ENCODE measurements at regions not wholly inside any gene's neighbourhood (a gene's known extent, or its start where the extent isn't known, plus 50 kb on each side); places are given as distances from the start of the nearest gene placed in this dataset.

DNA sequence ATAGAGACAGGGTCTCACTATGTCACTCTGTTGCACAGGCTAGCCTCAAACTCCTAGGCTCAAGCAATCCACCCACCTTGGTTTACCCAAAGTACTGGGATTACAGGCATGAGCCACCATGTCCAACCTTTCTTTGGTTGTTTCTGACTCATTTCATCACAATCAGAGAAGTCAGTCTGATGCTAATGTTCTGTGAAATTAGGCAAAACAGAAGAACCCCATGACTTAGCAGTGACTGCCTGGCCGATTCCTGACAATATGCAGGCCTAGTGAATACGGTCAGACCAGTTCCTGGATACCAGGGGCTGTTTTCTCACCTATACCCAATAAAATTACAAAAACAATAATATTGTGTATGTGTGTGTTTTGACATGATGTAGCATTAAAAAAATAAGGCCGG, 58.8 kb upstream of the BTN3A2 start:
- no peak overlapping the region for H3K27ac ChIP-seq (ENCODE audit: low read depth, low read length, poor library complexity, severe bottlenecking)
- CTCF ChIA-PET: no interaction called here
- intact Hi-C loops (cut with micrococcal nuclease; ENCODE audit: unreplicated experiment): no loop called here
- no TSS peak for BruUV-seq (replicated peaks)
- POLR2A ChIA-PET (ENCODE audit: low non-redundant PET): no interaction called here
- H3K4me3 ChIP-seq (ENCODE audit: low read depth, low read length, poor library complexity, severe bottlenecking): no peak overlapping the region
- no peak for DNase-seq (ENCODE audit: low spot score)
- H3K36me3 ChIP-seq (ENCODE audit: insufficient read depth, low read length, poor library complexity, severe bottlenecking): no peaks in the 10 kb centered on the region
- H3K4me1 ChIP-seq (ENCODE audit: insufficient read depth, low read length, poor library complexity, severe bottlenecking): no peaks in the 10 kb centered on the region
- H3K27me3 ChIP-seq (replicated peaks; ENCODE audit: insufficient read depth, low read depth, low read length, poor library complexity): no peaks in the 10 kb centered on the region
- TF ChIP-seq EZH2 (IDR thresholded peaks at IDR 0.05; ENCODE audit: borderline replicate concordance, low read depth, low read length, poor library complexity, severe bottlenecking): no peak
- TF ChIP-seq CTCF (conservative IDR thresholded peaks at IDR 0.05; ENCODE audit: low read depth, low read length): no peak
- no peaks in the 10 kb centered on the region for H3K9me3 ChIP-seq (ENCODE audit: low read depth, low read length, poor library complexity, severe bottlenecking)

DNA sequence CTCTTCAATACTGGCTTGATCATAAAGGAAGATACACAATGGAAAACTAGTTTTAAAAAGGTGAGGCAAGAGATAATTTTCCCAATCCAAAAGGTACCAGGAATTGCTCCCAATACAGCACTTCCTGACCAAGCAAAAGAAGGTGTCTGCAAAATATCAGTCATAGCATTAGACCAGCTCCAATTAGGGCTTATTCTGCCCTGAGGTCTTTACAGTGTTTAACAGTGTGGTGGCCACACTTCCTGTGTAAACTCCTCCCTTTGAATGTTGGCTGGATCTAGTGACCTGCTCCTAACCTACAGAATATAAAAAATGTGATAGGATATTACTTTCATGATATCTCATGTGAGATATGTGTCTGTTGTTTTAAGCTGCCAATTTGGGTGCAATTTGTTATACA, 57.1 kb upstream of the BTN3A2 start:
- CTCF ChIA-PET: interaction anchor here (0.5 kb wide), 1 partner anchor 869 kb away, joined by 3 read pairs; no protein-coding TSS in a partner anchor
- no peaks in the 10 kb centered on the region for H3K36me3 ChIP-seq (ENCODE audit: insufficient read depth, low read length, poor library complexity, severe bottlenecking)
- DNase-seq (ENCODE audit: low spot score): no peak
- no peak overlapping the region for H3K4me3 ChIP-seq (ENCODE audit: low read depth, low read length, poor library complexity, severe bottlenecking)
- no peaks in the 10 kb centered on the region for H3K9me3 ChIP-seq (ENCODE audit: low read depth, low read length, poor library complexity, severe bottlenecking)
- no peak for TF ChIP-seq CTCF (conservative IDR thresholded peaks at IDR 0.05; ENCODE audit: low read depth, low read length)
- TF ChIP-seq EZH2 (IDR thresholded peaks at IDR 0.05; ENCODE audit: borderline replicate concordance, low read depth, low read length, poor library complexity, severe bottlenecking): no peak
- intact Hi-C loops (cut with micrococcal nuclease; ENCODE audit: unreplicated experiment): no loop called here
- H3K27ac ChIP-seq (ENCODE audit: low read depth, low read length, poor library complexity, severe bottlenecking): no peak overlapping the region
- POLR2A ChIA-PET (ENCODE audit: low non-redundant PET): interaction anchor here (0.6 kb wide), 1 partner anchor 35 kb away, joined by 16 read pairs; a partner anchor contains a TSS
- no peaks in the 10 kb centered on the region for H3K4me1 ChIP-seq (ENCODE audit: insufficient read depth, low read length, poor library complexity, severe bottlenecking)
- no peaks in the 10 kb centered on the region for H3K27me3 ChIP-seq (replicated peaks; ENCODE audit: insufficient read depth, low read depth, low read length, poor library complexity)
- BruUV-seq (replicated peaks): no TSS peak

DNA sequence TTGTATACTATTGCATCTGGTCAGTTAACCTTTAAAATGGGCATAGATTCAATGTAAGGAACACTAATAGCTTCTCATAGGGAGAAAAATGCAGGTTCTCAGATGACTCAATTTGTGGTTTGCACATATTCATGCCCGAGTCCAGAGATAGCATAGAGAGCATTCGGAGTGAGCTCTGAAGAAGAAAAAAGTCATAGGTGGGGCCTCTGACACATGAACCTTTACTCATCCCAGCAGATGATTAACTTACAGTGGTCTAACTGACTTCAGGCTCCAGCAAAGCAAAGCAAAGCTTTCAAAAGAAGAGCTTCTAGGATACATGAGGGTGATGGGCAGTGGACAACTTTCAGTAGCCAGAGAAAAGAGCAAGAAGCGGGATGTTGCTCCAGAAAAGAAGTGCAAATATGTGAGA, 55.3 kb upstream of the BTN3A2 start:
- Histone ChIP-seq H3K36me3 (ENCODE audit: insufficient read depth, low read length, poor library complexity, severe bottlenecking) (no peaks in the 10 kb centered on the region), H3K9me3 (ENCODE audit: low read depth, low read length, poor library complexity, severe bottlenecking) (no peaks in the 10 kb centered on the region), H3K4me1 (ENCODE audit: insufficient read depth, low read length, poor library complexity, severe bottlenecking) (no peaks in the 10 kb centered on the region), H3K27ac (ENCODE audit: low read depth, low read length, poor library complexity, severe bottlenecking) (no peak overlapping the region), H3K4me3 (ENCODE audit: low read depth, low read length, poor library complexity, severe bottlenecking) (no peak overlapping the region), H3K27me3 (replicated peaks; ENCODE audit: insufficient read depth, low read depth, low read length, poor library complexity) (no peaks in the 10 kb centered on the region)
- ChIA-PET POLR2A (ENCODE audit: low non-redundant PET) (no interaction called here), CTCF (no interaction called here)
- no peak for DNase-seq (ENCODE audit: low spot score)
- intact Hi-C loops (cut with micrococcal nuclease; ENCODE audit: unreplicated experiment): loop anchor here (5.0 kb wide), 1 partner anchor 248 kb away; no protein-coding TSS in a partner anchor
- TF ChIP-seq EZH2 (IDR thresholded peaks at IDR 0.05; ENCODE audit: borderline replicate concordance, low read depth, low read length, poor library complexity, severe bottlenecking): no peak
- TF ChIP-seq CTCF (conservative IDR thresholded peaks at IDR 0.05; ENCODE audit: low read depth, low read length): no peak
- no TSS peak for BruUV-seq (replicated peaks)

All from A673 (cell line).